ENCODE measurements at regions not wholly inside any gene's neighbourhood (a gene's known extent, or its start where the extent isn't known, plus 50 kb on each side); places are given as distances from the start of the nearest gene placed in this dataset.

GRCh38 chr3:191020730-191021396 is 158.4 kb upstream of the GMNC start:
- TF ChIP-seq CTCF (conservative IDR thresholded peaks at IDR 0.05; ENCODE audit: low read depth, low read length): no peak
- TF ChIP-seq EZH2 (IDR thresholded peaks at IDR 0.05; ENCODE audit: borderline replicate concordance, low read depth, low read length, poor library complexity, severe bottlenecking): no peak

Data from A673 (cell line).